H1 (cell line): ENCODE measurements at regions not wholly inside any gene's neighbourhood (a gene's known extent, or its start where the extent isn't known, plus 50 kb on each side); places are given as distances from the start of the nearest gene placed in this dataset.

Source experiments
- ASH2L ChIP-seq: fragments of 200-600, 300-600 bp; sonication (generic); IDR thresholded peaks from one replicate; pipeline ENCODE4 v1.7.1; 2017; ENCODE audit warnings: low read length
- KDM1A ChIP-seq: fragments of 200-600, 300-600 bp; sonication (generic); IDR thresholded peaks from 2 replicates; pipeline ENCODE4 v1.7.1; 2016; ENCODE audit warnings: mild to moderate bottlenecking, low read length, borderline replicate concordance
- PHF8 ChIP-seq: fragments of 200-600 bp; sonication (generic); conservative IDR thresholded peaks from 2 replicates; pipeline ENCODE4 v1.7.1; 2012; ENCODE audit warnings: low read depth, mild to moderate bottlenecking, inconsistent platforms, low read length, moderate library complexity

- TF ChIP-seq KDM1A (no peak), PHF8 (no peak), ASH2L (no peak)
These were observed 141.5 kb upstream of the MTMR8 start (continued) for GRCh38 chrX:64536736-64537135.
